LNCaP clone FGC (cell line): ENCODE measurements at regions not wholly inside any gene's neighbourhood (a gene's known extent, or its start where the extent isn't known, plus 50 kb on each side); places are given as distances from the start of the nearest gene placed in this dataset.

ENCODE experiments used
- DNase-seq: peaks from one replicate; pipeline ENCODE4 v3.0.0-alpha.2; 2011; ENCODE audit warnings: low read depth
- H3K4me3 ChIP-seq: 2 replicates; pipeline ENCODE4 v1.5.1; 2011; ENCODE audit warnings: mild to moderate bottlenecking, low read depth, low read length, control low read depth
- CTCF ChIP-seq: IDR thresholded peaks from 2 replicates; pipeline ENCODE4 v1.5.1; 2012; ENCODE audit warnings: mild to moderate bottlenecking; ENCODE audit not compliant: control insufficient read depth, insufficient read depth; ENCODE audit errors: extremely low read depth

GRCh38 chr1:184866586-184866985 lies 107.7 kb downstream of the NIBAN1 start:
- no peak for TF ChIP-seq CTCF
- no peak overlapping the region for H3K4me3 ChIP-seq
- no peak for DNase-seq

GRCh38 chr1:184865831-184866230 lies 108.5 kb downstream of the NIBAN1 start:
- H3K4me3 ChIP-seq: no peak overlapping the region

GRCh38 chr1:184861755-184862336 lies 107.2 kb upstream of the EDEM3 start:
- no peak overlapping the region for H3K4me3 ChIP-seq
- TF ChIP-seq CTCF: no peak
- DNase-seq: peak; percentile 70

More at GRCh38 chr1:184865831-184866230, 108.5 kb downstream of the NIBAN1 start:
- TF ChIP-seq CTCF: no peak
- DNase-seq: no peak

- no peak overlapping the region for H3K4me3 ChIP-seq
- no peak for TF ChIP-seq CTCF
- DNase-seq: no peak
These were observed 106.5 kb upstream of the EDEM3 start for GRCh38 chr1:184860985-184861754.

- DNase-seq: no peak
- H3K4me3 ChIP-seq: no peak overlapping the region
- TF ChIP-seq CTCF: no peak
These were observed 105.9 kb upstream of the EDEM3 start for GRCh38 chr1:184860535-184860934.

GRCh38 chr1:184859381-184860105 lies 104.9 kb upstream of the EDEM3 start:
- DNase-seq: no peak
- no peak for TF ChIP-seq CTCF
- H3K4me3 ChIP-seq: no peak overlapping the region
